ENCODE measurements at regions not wholly inside any gene's neighbourhood (a gene's known extent, or its start where the extent isn't known, plus 50 kb on each side); places are given as distances from the start of the nearest gene placed in this dataset.

GRCh38 chr12:105454688-105455087 lies 124.2 kb downstream of the C12orf75 start:
- RAD21 ChIA-PET (ENCODE audit: low non-redundant PET in 1 of 2, low total read pairs in 2 of 2, uncharacterized antibody in 2 of 2, unreplicated experiment in 2 of 2): no interaction called here
- no TSS peak for BruUV-seq (replicated peaks)
- Histone ChIP-seq H3K27ac (ENCODE audit: low read depth, low read length) (no peak overlapping the region), H4K20me1 (ENCODE audit: insufficient read depth) (no peaks in the 10 kb centered on the region), H3K4me1 (ENCODE audit: control insufficient read depth in 1 of 2, insufficient read depth in 2 of 2, low read length in 2 of 2) (no peaks in the 10 kb centered on the region), H3K36me3 (ENCODE audit: control insufficient read depth in 1 of 2, insufficient read depth in 2 of 2, low read length in 2 of 2) (no peaks in the 10 kb centered on the region), H3K9ac (ENCODE audit: low read length) (no peak overlapping the region), H3K4me3 (replicated peaks in 1 of 2; ENCODE audit: low read depth in 1 of 2, low read length in 2 of 2) (no peak overlapping the region), H3K9me2 (ENCODE audit: insufficient read depth) (no peaks in the 10 kb centered on the region), H3K4me2 (ENCODE audit: low read length) (no peak overlapping the region), H2AFZ (ENCODE audit: low read depth, low read length, poor library complexity, severe bottlenecking) (no peak overlapping the region), H3K9me3 (ENCODE audit: control insufficient read depth in 1 of 2, insufficient read depth in 1 of 2, low read depth in 1 of 2, low read length in 2 of 2) (no peaks in the 10 kb centered on the region), H3K27me3 (ENCODE audit: insufficient read depth, low read length) (no peaks in the 10 kb centered on the region; the same call in 1 of the 2 replicates), H3K79me2 (ENCODE audit: insufficient read depth, low read length) (no peaks in the 10 kb centered on the region)
- POLR2A ChIA-PET: interaction anchor here (0.5 kb wide), 1 partner anchor 15 kb away, joined by 3 read pairs; no protein-coding TSS in a partner anchor
- intact Hi-C loops (cut with micrococcal nuclease): no loop called here
- ATAC-seq (no peak), DNase-seq (ENCODE audit: low read depth, low spot score) (no peak)
- TF ChIP-seq MAX (IDR thresholded peaks at IDR 0.05) (no peak), POLR2A (IDR thresholded peaks at IDR 0.05; ENCODE audit: borderline replicate concordance, extremely low read depth, insufficient read depth, insufficient read length) (no peak)
- CTCF ChIA-PET: no interaction called here

- intact Hi-C loops (cut with micrococcal nuclease): no loop called here
Observed at GRCh38 chr12:105455261-105455660, 124.8 kb downstream of the C12orf75 start.

More at GRCh38 chr12:105455261-105455660, 124.8 kb downstream of the C12orf75 start:
- ATAC-seq (no peak), DNase-seq (ENCODE audit: low read depth, low spot score) (no peak)
- Histone ChIP-seq H3K4me1 (ENCODE audit: control insufficient read depth in 1 of 2, insufficient read depth in 2 of 2, low read length in 2 of 2) (no peaks in the 10 kb centered on the region), H3K9ac (ENCODE audit: low read length) (no peak overlapping the region), H3K9me3 (ENCODE audit: control insufficient read depth in 1 of 2, insufficient read depth in 1 of 2, low read depth in 1 of 2, low read length in 2 of 2) (no peaks in the 10 kb centered on the region), H3K4me2 (ENCODE audit: low read length) (no peak overlapping the region), H3K9me2 (ENCODE audit: insufficient read depth) (no peaks in the 10 kb centered on the region), H3K79me2 (ENCODE audit: insufficient read depth, low read length) (no peaks in the 10 kb centered on the region), H3K27me3 (ENCODE audit: insufficient read depth, low read length) (no peaks in the 10 kb centered on the region; the same call in 1 of the 2 replicates), H3K36me3 (ENCODE audit: control insufficient read depth in 1 of 2, insufficient read depth in 2 of 2, low read length in 2 of 2) (no peaks in the 10 kb centered on the region), H2AFZ (ENCODE audit: low read depth, low read length, poor library complexity, severe bottlenecking) (no peak overlapping the region), H3K4me3 (replicated peaks in 1 of 2; ENCODE audit: low read depth in 1 of 2, low read length in 2 of 2) (no peak overlapping the region), H4K20me1 (ENCODE audit: insufficient read depth) (no peaks in the 10 kb centered on the region), H3K27ac (ENCODE audit: low read depth, low read length) (no peak overlapping the region)
- TF ChIP-seq FOSL1 (IDR thresholded peaks at IDR 0.05; ENCODE audit: low read depth): no peak
- TF ChIP-seq EGR1 (IDR thresholded peaks at IDR 0.05; ENCODE audit: low read depth): no peak
- TF ChIP-seq POLR2A (IDR thresholded peaks at IDR 0.05; ENCODE audit: borderline replicate concordance, extremely low read depth, insufficient read depth, insufficient read length): no peak
- no peak for TF ChIP-seq MAX (IDR thresholded peaks at IDR 0.05)
- no peak for TF ChIP-seq RAD21 (IDR thresholded peaks at IDR 0.05; ENCODE audit: low read depth)
- no peak for TF ChIP-seq ZFX (IDR thresholded peaks at IDR 0.05)
- TF ChIP-seq CTCF (IDR thresholded peaks at IDR 0.05 in 2 of 3, conservative IDR thresholded peaks at IDR 0.05 in 1 of 3; ENCODE audit: borderline replicate concordance in 1 of 3, insufficient read depth in 1 of 3, low read depth in 2 of 3, low read length in 2 of 3): no peak
- no peak for TF ChIP-seq CEBPB (IDR thresholded peaks at IDR 0.05; ENCODE audit: low read depth)
- TF ChIP-seq TCF7L2 (IDR thresholded peaks at IDR 0.05; ENCODE audit: borderline replicate concordance, extremely low read depth, insufficient read depth, insufficient read length): no peak
- no peak for TF ChIP-seq EZH2 (IDR thresholded peaks at IDR 0.05)
- ChIA-PET RAD21 (ENCODE audit: low non-redundant PET in 1 of 2, low total read pairs in 2 of 2, uncharacterized antibody in 2 of 2, unreplicated experiment in 2 of 2) (no interaction called here), POLR2A (no interaction called here), CTCF (no interaction called here)
- BruUV-seq (replicated peaks): no TSS peak
